Heart left ventricle (tissue), 16 donors: ENCODE measurements at regions not wholly inside any gene's neighbourhood (a gene's known extent, or its start where the extent isn't known, plus 50 kb on each side); places are given as distances from the start of the nearest gene placed in this dataset.

Source experiments
- ATAC-seq, 4 donors: fragments of 200-7000 bp; cut with Tn5 transposase; one replicate each; pipeline ENCODE4 v1.9.1; 2020 to 2022; ENCODE audit warnings: moderate library complexity in 4 of 4, mild to moderate bottlenecking in 3 of 4, moderate number of reproducible peaks in 1 of 4
- DNase-seq, 5 donors: peaks; one replicate each; pipeline ENCODE4 v3.0.0-alpha.2; 2020
- H3K27ac ChIP-seq, 12 donors: fragments of 200-600 bp; sonication (generic) in 4 of 12; one replicate each; pipeline versions ENCODE4 v1.5.0 to v1.8.0; 2016 to 2022; ENCODE audit warnings: mild to moderate bottlenecking in 2 of 12
- H3K27me3 ChIP-seq, 9 donors: fragments of 200-600 bp; sonication (generic) in 2 of 9; one replicate each; pipeline versions ENCODE4 v1.5.1 to v1.8.0; 2016 to 2022; ENCODE audit warnings: mild to moderate bottlenecking in 3 of 9
- H3K36me3 ChIP-seq, 9 donors: fragments of 200-600 bp; sonication (generic) in 2 of 9; one replicate each; pipeline versions ENCODE4 v1.5.0 to v1.8.0; 2018 to 2022; ENCODE audit warnings: mild to moderate bottlenecking in 2 of 9
- H3K4me1 ChIP-seq, 12 donors: fragments of 200-600 bp; sonication (generic) in 4 of 12; one replicate each; pipeline versions ENCODE4 v1.5.0 to v1.8.0; 2016 to 2022; ENCODE audit warnings: mild to moderate bottlenecking in 3 of 12
- H3K4me3 ChIP-seq, 12 donors: fragments of 200-600 bp; sonication (generic) in 4 of 12; one replicate each; pipeline versions ENCODE4 v1.5.0 to v1.8.0; 2017 to 2022; ENCODE audit warnings: mild to moderate bottlenecking in 9 of 12, moderate library complexity in 4 of 12
- H3K9me3 ChIP-seq, 12 donors: fragments of 200-600 bp; sonication (generic) in 4 of 12; one replicate each; pipeline versions ENCODE4 v1.5.0 to v1.8.0; 2016 to 2022; ENCODE audit warnings: mild to moderate bottlenecking in 1 of 12
- POLR2A ChIP-seq, 2 donors: fragments of 450-650 bp; IDR thresholded peaks; one replicate each; pipeline ENCODE4 v1.6.1; 2017; ENCODE audit warnings: antibody characterized with exemption in 2 of 2, mild to moderate bottlenecking in 2 of 2, moderate library complexity in 2 of 2
- WGBS, 4 donors: extraction: QIAGEN DNeasy Blood & Tissue Kit in 2 of 4; methylation state at CpG; one replicate each; pipeline versions ENCODE4 v1.1.5 to v1.1.7; 2013 to 2018; 5-methylcytosine and 5-hydroxymethylcytosine counted together
- intact Hi-C, 10 donors: fragments of 100-400 bp; cut with DNase I; formaldehyde crosslinking; loops; one replicate each; pipeline versions ENCODE4 v1.11.1 to v1.14.2; 2022
- TF ChIP-seq, protein P1 (sequence below), 12 donors: fragments of 200-600 bp; sonication (generic) in 4 of 12; IDR thresholded peaks; one replicate each; pipeline versions ENCODE4 v1.5.0 to v1.8.0; 2018 to 2022; ENCODE audit warnings: antibody characterized with exemption in 12 of 12, mild to moderate bottlenecking in 5 of 12
- donor health status: ischemic (EF 13 %, LVEDD 7.1; RV severe dilation, severe dysfunction).
- donor health status: healthy with polysubstance abuse.
- donor health status: DM: no; HTN: yes; CAD: no.
- donor health status: DM: no; HTN: no; CAD: no.
- donor health status: ischemic (EF 25% LVEDD 6.9; RV normal size, moderate dysfunction).
- donor health status: ischemic (EF 25% LVEDD 5.7; RV mildly dilated, moderate dysfunction).
- donor health status: healthy.
- donor health status: DM: yes; HTN: yes; CAD: no.
- donor health status: ischemic (EF 35%, LVEDD 5.7; RV mildly dilated, moderate dysfunction).
- donor health status: nonischemic (EF 11% LVEDD 7.7; RV severe dilation, severe dysfunction).
- donor health status: DM: yes; HTN: yes; CAD: no.
- donor health status: PGD.
- donor health status: ischemic (EF 29% LVEDD 5.4; RV normal size, mild dysfunction).
- donor health status: nonischemic (EF 23%, LVEDD 6.1; RV moderate dilation, normal function).

DNA sequence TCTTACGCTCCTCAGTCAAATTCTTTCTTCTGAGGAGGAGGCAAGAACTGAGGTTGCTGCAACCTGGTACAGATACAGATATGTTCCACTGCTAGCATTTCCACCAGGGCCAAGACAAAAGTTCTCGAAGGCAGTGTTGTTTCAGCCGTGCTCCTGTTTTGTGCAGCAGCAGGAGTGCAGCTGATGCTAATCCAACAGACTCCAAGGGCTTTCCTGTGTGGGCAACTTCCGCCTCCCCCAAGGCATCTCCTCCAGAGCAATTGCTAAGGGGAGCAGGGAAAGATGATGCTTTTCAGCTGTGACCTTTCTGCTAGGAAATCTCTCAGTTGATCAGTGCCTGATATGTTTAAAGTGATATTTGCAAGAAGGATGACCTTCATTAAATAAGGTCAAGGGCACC lies 52.6 kb upstream of the DAPL1 start:
- no peak for ATAC-seq
- TF ChIP-seq, protein P1, sequence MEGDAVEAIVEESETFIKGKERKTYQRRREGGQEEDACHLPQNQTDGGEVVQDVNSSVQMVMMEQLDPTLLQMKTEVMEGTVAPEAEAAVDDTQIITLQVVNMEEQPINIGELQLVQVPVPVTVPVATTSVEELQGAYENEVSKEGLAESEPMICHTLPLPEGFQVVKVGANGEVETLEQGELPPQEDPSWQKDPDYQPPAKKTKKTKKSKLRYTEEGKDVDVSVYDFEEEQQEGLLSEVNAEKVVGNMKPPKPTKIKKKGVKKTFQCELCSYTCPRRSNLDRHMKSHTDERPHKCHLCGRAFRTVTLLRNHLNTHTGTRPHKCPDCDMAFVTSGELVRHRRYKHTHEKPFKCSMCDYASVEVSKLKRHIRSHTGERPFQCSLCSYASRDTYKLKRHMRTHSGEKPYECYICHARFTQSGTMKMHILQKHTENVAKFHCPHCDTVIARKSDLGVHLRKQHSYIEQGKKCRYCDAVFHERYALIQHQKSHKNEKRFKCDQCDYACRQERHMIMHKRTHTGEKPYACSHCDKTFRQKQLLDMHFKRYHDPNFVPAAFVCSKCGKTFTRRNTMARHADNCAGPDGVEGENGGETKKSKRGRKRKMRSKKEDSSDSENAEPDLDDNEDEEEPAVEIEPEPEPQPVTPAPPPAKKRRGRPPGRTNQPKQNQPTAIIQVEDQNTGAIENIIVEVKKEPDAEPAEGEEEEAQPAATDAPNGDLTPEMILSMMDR (IDR thresholded peaks at IDR 0.05), result no peak
- TF ChIP-seq POLR2A (IDR thresholded peaks at IDR 0.05), result no peak
- H3K9me3 ChIP-seq, result no peaks in the 10 kb centered on the region
- H3K27me3 ChIP-seq, result no peaks in the 10 kb centered on the region
- no peaks in the 10 kb centered on the region for H3K36me3 ChIP-seq
- peaks cover 3 to 66% (median 33%) of the 10 kb centered on the region in 12 donors for H3K4me1 ChIP-seq
- intact Hi-C loops, result loop anchor here in 6 of 10 donors (5.0 to 10.0 kb wide), 6 partner anchors 68 to 718 kb away; partner anchors contain the start of genes CCDC148 (in 1 of the 6) and PKP4 (in 1 of the 6)
- WGBS, 4 donors, result 74 to 77% (median 76%) methylated on average over 4 of the region's 4 CpGs
- no peak overlapping the region for H3K4me3 ChIP-seq
- DNase-seq, result no peak
- peak overlapping the region in 3 of 12 donors; percentile 11 to 77 (median 75) for H3K27ac ChIP-seq

- H3K27me3 ChIP-seq, result no peaks in the 10 kb centered on the region
- H3K36me3 ChIP-seq, result no peaks in the 10 kb centered on the region
- H3K4me1 ChIP-seq, result peaks cover 3 to 66% (median 33%) of the 10 kb centered on the region in 12 donors
- WGBS, 4 donors, result 56 to 71% (median 58%) methylated on average over 4 of the region's 4 CpGs
- ATAC-seq (no peak), DNase-seq (no peak)
- TF ChIP-seq, protein P1 (IDR thresholded peaks at IDR 0.05), result no peak
- TF ChIP-seq POLR2A (IDR thresholded peaks at IDR 0.05), result no peak
- H3K4me3 ChIP-seq, result no peak overlapping the region
- no peaks in the 10 kb centered on the region for H3K9me3 ChIP-seq
- H3K27ac ChIP-seq, result peak overlapping the region in 2 of 12 donors; percentile 6 to 75
- intact Hi-C loops, result loop anchor here in 6 of 10 donors (5.0 to 10.0 kb wide), 6 partner anchors 69 to 719 kb away; partner anchors contain the start of genes CCDC148 (in 1 of the 6) and PKP4 (in 1 of the 6)
Observed at GRCh38 chr2:158743466-158743865, 51.7 kb upstream of the DAPL1 start.

DNA sequence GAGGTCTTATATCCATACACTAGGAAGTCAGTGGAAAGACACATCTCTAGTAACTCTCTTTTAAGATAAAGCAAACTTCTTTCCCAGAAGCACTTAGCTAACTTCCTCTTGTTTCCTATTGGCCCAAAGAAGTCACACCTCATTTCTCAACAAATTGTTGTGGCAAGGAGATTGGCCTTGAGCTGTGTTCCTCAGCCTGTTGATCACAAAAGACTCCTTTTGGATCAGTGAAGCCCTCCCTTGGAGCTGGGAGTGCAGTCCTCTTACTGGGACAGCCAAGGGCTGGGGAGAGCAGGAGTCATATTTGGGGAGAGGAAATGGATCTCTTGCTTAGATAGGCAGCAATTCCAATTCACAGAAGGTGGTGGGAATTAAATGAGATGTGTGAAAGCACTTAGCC lies 51.2 kb upstream of the DAPL1 start:
- no peak overlapping the region for H3K4me3 ChIP-seq
- no peaks in the 10 kb centered on the region for H3K9me3 ChIP-seq
- H3K4me1 ChIP-seq, result peaks cover 3 to 67% (median 33%) of the 10 kb centered on the region in 12 donors
- ATAC-seq (no peak), DNase-seq (no peak)
- H3K27ac ChIP-seq, result peak overlapping the region in 1 of 12 donors; percentile 75
- TF ChIP-seq POLR2A (IDR thresholded peaks at IDR 0.05), result no peak
- TF ChIP-seq, protein P1 (IDR thresholded peaks at IDR 0.05), result no peak
- no peaks in the 10 kb centered on the region for H3K36me3 ChIP-seq
- no peaks in the 10 kb centered on the region for H3K27me3 ChIP-seq
- intact Hi-C loops, result loop anchor here in 6 of 10 donors (2.0 to 10.0 kb wide), 8 partner anchors 27 to 719 kb away; partner anchors contain the start of genes CCDC148 (in 3 of the 6) and PKP4 (in 3 of the 6)

DNA sequence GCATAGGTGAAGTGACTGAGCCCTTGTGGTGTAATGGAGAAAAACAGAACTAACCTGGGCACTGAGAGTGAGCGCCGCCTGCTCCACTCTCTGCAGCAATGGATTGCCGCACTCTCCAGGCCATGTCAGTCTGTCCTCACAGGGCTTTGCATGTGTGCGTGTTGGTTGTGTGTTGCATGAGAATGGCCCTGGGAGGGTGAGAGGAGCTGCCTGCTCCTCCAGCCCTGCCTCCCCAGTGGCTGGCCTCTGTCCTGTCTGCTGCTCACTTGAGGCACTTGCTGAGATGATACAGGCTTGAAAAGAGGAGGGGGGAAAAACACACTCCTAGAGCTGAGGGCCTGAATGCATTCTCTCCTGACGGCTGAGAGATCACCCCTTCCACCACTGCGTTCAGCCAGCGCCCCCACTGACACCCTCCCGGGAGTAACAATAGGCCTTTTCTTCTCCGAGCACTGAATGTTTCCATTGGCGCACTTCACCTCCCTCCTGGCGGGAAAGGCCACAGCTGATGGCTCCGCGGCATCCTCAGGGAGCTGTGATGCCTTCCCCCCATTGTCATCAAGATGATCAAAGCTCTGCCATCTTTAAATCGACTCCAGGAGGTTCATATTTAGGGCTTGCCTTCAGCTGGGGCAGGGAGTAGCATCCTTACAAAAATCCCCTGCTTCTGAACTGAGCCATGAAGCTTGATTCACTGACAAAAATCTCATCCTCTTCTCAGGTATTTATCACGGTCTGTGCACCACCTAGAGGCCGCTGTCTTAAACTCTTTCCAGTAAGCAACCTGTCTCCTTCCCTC lies 49.9 kb upstream of the DAPL1 start:
- TF ChIP-seq, protein P1 (IDR thresholded peaks at IDR 0.05), result peak; percentile 28 to 66 (median 54)
- TF ChIP-seq POLR2A (IDR thresholded peaks at IDR 0.05), result no peak
- no peaks in the 10 kb centered on the region for H3K27me3 ChIP-seq
- H3K9me3 ChIP-seq, result no peaks in the 10 kb centered on the region
- intact Hi-C loops, result loop anchor here in 9 of 10 donors (2.0 to 10.0 kb wide), 8 partner anchors 28 to 720 kb away; partner anchors contain the start of genes CCDC148 (in 5 of the 9) and PKP4 (in 5 of the 9)
- DNase-seq, result peak in 4 of 5 donors; percentile 39 to 56 (median 44)
- WGBS, 4 donors, result 38 to 42% (median 39%) methylated on average over 16 of the region's 16 CpGs
- H3K4me1 ChIP-seq, result peaks cover 3 to 69% (median 32%) of the 10 kb centered on the region in 12 donors
- peak overlapping the region in 3 of 12 donors; percentile 1 to 61 (median 20) for H3K27ac ChIP-seq
- ATAC-seq, result peak; percentile 44 to 67 (median 60)
- H3K4me3 ChIP-seq, result no peak overlapping the region
- H3K36me3 ChIP-seq, result no peaks in the 10 kb centered on the region
